ENCODE measurements at regions not wholly inside any gene's neighbourhood (a gene's known extent, or its start where the extent isn't known, plus 50 kb on each side); places are given as distances from the start of the nearest gene placed in this dataset.
"Not testable (repeated sequence)": the region's sequence is repeated elsewhere in the genome, so short reads cannot be mapped to it uniquely, and the experiment has no call there.

GRCh38 chr3:70703305-70704102, 391.1 kb upstream of the MDFIC2 start:
- no peak for DNase-seq
- intact Hi-C loops (cut with DNase I), result no loop called here

- intact Hi-C loops (cut with DNase I), result no loop called here
- DNase-seq, result no peak
Observed at GRCh38 chr3:70702132-70702531, 389.7 kb upstream of the MDFIC2 start.

- intact Hi-C loops (cut with DNase I), result no loop called here
- no peak for DNase-seq
Observed at GRCh38 chr3:70684701-70685100, 372.3 kb upstream of the MDFIC2 start.

GRCh38 chr3:70675810-70676209, 363.4 kb upstream of the MDFIC2 start:
- intact Hi-C loops (cut with DNase I); DNase-seq: not testable (repeated sequence)

- DNase-seq, result no peak
- intact Hi-C loops (cut with DNase I), result no loop called here
Observed at GRCh38 chr3:70658513-70659310, 346.3 kb upstream of the MDFIC2 start.

GRCh38 chr3:70657454-70657853, 345.0 kb upstream of the MDFIC2 start:
- DNase-seq, result no peak
- intact Hi-C loops (cut with DNase I), result no loop called here

- no peak for DNase-seq
- intact Hi-C loops (cut with DNase I), result no loop called here
Observed at GRCh38 chr3:70647823-70648222, 335.4 kb upstream of the MDFIC2 start.

- intact Hi-C loops (cut with DNase I), result no loop called here
- DNase-seq, result no peak
Observed at GRCh38 chr3:70647094-70647493, 334.7 kb upstream of the MDFIC2 start.

GRCh38 chr3:70646635-70647034, 334.2 kb upstream of the MDFIC2 start:
- DNase-seq, result no peak
- intact Hi-C loops (cut with DNase I), result no loop called here

GRCh38 chr3:70640481-70640880, 328.0 kb upstream of the MDFIC2 start:
- no peak for DNase-seq
- intact Hi-C loops (cut with DNase I), result no loop called here

GRCh38 chr3:70635301-70635700, 322.9 kb upstream of the MDFIC2 start:
- no peak for DNase-seq
- intact Hi-C loops (cut with DNase I), result no loop called here

GRCh38 chr3:70631716-70632307, 319.4 kb upstream of the MDFIC2 start:
- intact Hi-C loops (cut with DNase I), result no loop called here
- no peak for DNase-seq

- intact Hi-C loops (cut with DNase I), result no loop called here
- DNase-seq, result no peak
Observed at GRCh38 chr3:70621451-70621850, 309.0 kb upstream of the MDFIC2 start.

- no peak for DNase-seq
- intact Hi-C loops (cut with DNase I), result no loop called here
Observed at GRCh38 chr3:70620956-70621355, 308.5 kb upstream of the MDFIC2 start.

GRCh38 chr3:70620367-70620766, 307.9 kb upstream of the MDFIC2 start:
- DNase-seq, result no peak
- intact Hi-C loops (cut with DNase I), result no loop called here

GRCh38 chr3:70618151-70618550, 305.7 kb upstream of the MDFIC2 start:
- intact Hi-C loops (cut with DNase I), result no loop called here
- DNase-seq, result no peak

- DNase-seq; intact Hi-C loops (cut with DNase I): not testable (repeated sequence)
Observed at GRCh38 chr3:70617349-70617748, 304.9 kb upstream of the MDFIC2 start.

GRCh38 chr3:70615286-70615685, 302.8 kb upstream of the MDFIC2 start:
- intact Hi-C loops (cut with DNase I), result no loop called here
- no peak for DNase-seq

- no peak for DNase-seq
- intact Hi-C loops (cut with DNase I), result no loop called here
Observed at GRCh38 chr3:70614111-70614510, 301.7 kb upstream of the MDFIC2 start.

GRCh38 chr3:70612920-70613319, 300.5 kb upstream of the MDFIC2 start:
- no peak for DNase-seq
- intact Hi-C loops (cut with DNase I), result no loop called here
